Lower lobe of right lung (tissue), 2 donors: ENCODE measurements at regions not wholly inside any gene's neighbourhood (a gene's known extent, or its start where the extent isn't known, plus 50 kb on each side); places are given as distances from the start of the nearest gene placed in this dataset.

Experiments used
- ATAC-seq, 2 donors: fragments of 200-7000 bp; cut with Tn5 transposase; one replicate each; pipeline ENCODE4 v1.9.1; 2020 to 2022; ENCODE audit warnings: mild to moderate bottlenecking in 2 of 2, moderate library complexity in 2 of 2
- DNase-seq: peaks from one replicate; pipeline ENCODE4 v3.0.0-alpha.2; 2020
- H3K27ac ChIP-seq: fragments of 200-600 bp; one replicate; pipeline ENCODE4 v1.8.0; 2022
- H3K27me3 ChIP-seq: fragments of 200-600 bp; one replicate; pipeline ENCODE4 v1.8.0; 2022; ENCODE audit warnings: low read depth
- H3K36me3 ChIP-seq: fragments of 200-600 bp; one replicate; pipeline ENCODE4 v1.8.0; 2022; ENCODE audit warnings: mild to moderate bottlenecking
- H3K4me1 ChIP-seq: fragments of 200-600 bp; one replicate; pipeline ENCODE4 v1.8.0; 2022
- H3K4me3 ChIP-seq: fragments of 200-600 bp; one replicate; pipeline ENCODE4 v1.8.0; 2022; ENCODE audit warnings: mild to moderate bottlenecking
- H3K9me3 ChIP-seq: fragments of 200-600 bp; one replicate; pipeline ENCODE4 v1.8.0; 2022
- intact Hi-C: fragments of 100-400 bp; cut with DNase I; formaldehyde crosslinking; loops from one replicate; pipeline ENCODE4 v1.11.0; 2022
- TF ChIP-seq, protein P1 (sequence below): fragments of 200-600 bp; IDR thresholded peaks from one replicate; pipeline ENCODE4 v1.8.0; 2022; ENCODE audit warnings: antibody characterized with exemption, mild to moderate bottlenecking
- donor health status: DM: no; HTN: yes; CAD: no; lungs with severe emphysema.

- H3K36me3 ChIP-seq = no peaks in the 10 kb centered on the region
- no peaks in the 10 kb centered on the region for H3K27me3 ChIP-seq
- DNase-seq (no peak), ATAC-seq (no peak)
- no peak overlapping the region for H3K4me3 ChIP-seq
- H3K27ac ChIP-seq = no peak overlapping the region
- no peaks in the 10 kb centered on the region for H3K9me3 ChIP-seq
- intact Hi-C loops = no loop called here
- TF ChIP-seq, protein P1, sequence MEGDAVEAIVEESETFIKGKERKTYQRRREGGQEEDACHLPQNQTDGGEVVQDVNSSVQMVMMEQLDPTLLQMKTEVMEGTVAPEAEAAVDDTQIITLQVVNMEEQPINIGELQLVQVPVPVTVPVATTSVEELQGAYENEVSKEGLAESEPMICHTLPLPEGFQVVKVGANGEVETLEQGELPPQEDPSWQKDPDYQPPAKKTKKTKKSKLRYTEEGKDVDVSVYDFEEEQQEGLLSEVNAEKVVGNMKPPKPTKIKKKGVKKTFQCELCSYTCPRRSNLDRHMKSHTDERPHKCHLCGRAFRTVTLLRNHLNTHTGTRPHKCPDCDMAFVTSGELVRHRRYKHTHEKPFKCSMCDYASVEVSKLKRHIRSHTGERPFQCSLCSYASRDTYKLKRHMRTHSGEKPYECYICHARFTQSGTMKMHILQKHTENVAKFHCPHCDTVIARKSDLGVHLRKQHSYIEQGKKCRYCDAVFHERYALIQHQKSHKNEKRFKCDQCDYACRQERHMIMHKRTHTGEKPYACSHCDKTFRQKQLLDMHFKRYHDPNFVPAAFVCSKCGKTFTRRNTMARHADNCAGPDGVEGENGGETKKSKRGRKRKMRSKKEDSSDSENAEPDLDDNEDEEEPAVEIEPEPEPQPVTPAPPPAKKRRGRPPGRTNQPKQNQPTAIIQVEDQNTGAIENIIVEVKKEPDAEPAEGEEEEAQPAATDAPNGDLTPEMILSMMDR = no peak
- H3K4me1 ChIP-seq = no peaks in the 10 kb centered on the region
These were observed 184.9 kb downstream of the SEC61B start for GRCh38 chr9:99406939-99407338.

GRCh38 chr9:99411068-99411467 is 189.0 kb downstream of the SEC61B start:
- no peaks in the 10 kb centered on the region for H3K4me1 ChIP-seq
- H3K27me3 ChIP-seq = no peaks in the 10 kb centered on the region
- no peaks in the 10 kb centered on the region for H3K36me3 ChIP-seq
- TF ChIP-seq, protein P1 = no peak
- no peak overlapping the region for H3K4me3 ChIP-seq
- ATAC-seq = no peak
- no peaks in the 10 kb centered on the region for H3K9me3 ChIP-seq
- DNase-seq = no peak
- intact Hi-C loops = no loop called here
- H3K27ac ChIP-seq = no peak overlapping the region

DNA sequence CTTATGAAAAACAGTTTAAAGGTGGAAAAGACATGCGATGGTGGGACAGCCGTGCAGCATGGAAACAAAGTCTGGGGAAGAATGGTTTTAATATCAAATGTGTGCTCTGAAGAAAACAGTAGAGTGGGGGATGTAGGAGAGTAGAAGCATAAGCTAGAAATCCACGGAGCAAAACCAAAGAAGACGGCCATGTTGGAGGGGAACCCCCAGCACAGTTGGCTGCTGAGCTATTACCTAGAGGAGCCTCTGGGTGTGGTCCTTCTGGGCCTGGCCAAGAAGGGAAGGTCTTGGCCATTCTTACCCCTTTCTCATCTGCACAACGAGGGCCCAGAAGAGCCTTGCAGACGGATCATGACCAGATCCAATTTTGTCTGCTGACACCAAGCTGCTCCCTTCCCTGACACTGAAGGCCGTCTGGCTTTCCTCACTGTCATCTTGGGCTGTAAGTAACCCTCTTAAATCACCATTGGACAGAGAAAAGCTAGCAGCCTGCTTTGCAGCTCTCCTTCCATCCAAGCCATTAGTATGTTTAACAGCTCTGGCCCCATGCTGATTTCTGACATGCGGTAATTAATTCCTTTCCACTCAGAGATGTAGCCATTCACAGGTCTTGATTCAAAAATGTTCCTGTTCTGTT is 189.5 kb downstream of the SEC61B start:
- DNase-seq (no peak), ATAC-seq (no peak)
- H3K9me3 ChIP-seq = no peaks in the 10 kb centered on the region
- H3K27me3 ChIP-seq = no peaks in the 10 kb centered on the region
- H3K36me3 ChIP-seq = no peaks in the 10 kb centered on the region
- TF ChIP-seq, protein P1 = no peak
- no peaks in the 10 kb centered on the region for H3K4me1 ChIP-seq
- H3K27ac ChIP-seq = no peak overlapping the region
- intact Hi-C loops = no loop called here
- no peak overlapping the region for H3K4me3 ChIP-seq

- DNase-seq (no peak), ATAC-seq (no peak)
- Histone ChIP-seq H3K9me3 (no peaks in the 10 kb centered on the region), H3K27me3 (no peaks in the 10 kb centered on the region), H3K27ac (no peak overlapping the region), H3K4me1 (no peaks in the 10 kb centered on the region), H3K36me3 (no peaks in the 10 kb centered on the region), H3K4me3 (no peak overlapping the region)
- intact Hi-C loops = no loop called here
- TF ChIP-seq, protein P1 = no peak
These were observed 190.5 kb downstream of the SEC61B start for GRCh38 chr9:99412606-99413005.

GRCh38 chr9:99414321-99414720 is 192.2 kb downstream of the SEC61B start:
- Histone ChIP-seq H3K27ac (no peak overlapping the region), H3K9me3 (no peaks in the 10 kb centered on the region), H3K4me3 (no peak overlapping the region), H3K36me3 (no peaks in the 10 kb centered on the region), H3K4me1 (no peaks in the 10 kb centered on the region), H3K27me3 (no peaks in the 10 kb centered on the region)
- intact Hi-C loops = no loop called here
- ATAC-seq = no peak
- TF ChIP-seq, protein P1 = no peak
- DNase-seq = no peak
